ENCODE measurements at regions not wholly inside any gene's neighbourhood (a gene's known extent, or its start where the extent isn't known, plus 50 kb on each side); places are given as distances from the start of the nearest gene placed in this dataset.
A peak's percentile ranks its signal among the peaks of the same experiment; 100 is the strongest.

DNA sequence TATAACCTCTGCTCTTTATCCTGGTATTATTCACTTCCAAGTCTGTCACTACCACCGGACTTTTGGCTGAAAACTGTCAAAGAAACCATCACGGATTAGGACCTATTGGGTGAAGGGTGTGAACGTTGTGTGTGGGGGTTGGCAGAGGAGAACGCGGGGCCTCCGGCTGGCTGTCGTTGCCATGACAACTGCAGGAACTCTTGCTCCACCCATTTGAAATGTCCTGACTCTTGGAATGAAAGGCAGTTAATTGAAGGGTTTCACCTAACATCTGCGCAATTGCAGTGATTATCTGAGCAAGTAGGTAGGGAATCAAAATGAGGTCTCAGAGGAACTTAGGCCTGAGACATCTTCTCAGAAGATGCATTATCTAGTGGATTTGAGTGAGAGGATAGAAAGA is 60.9 kb upstream of the CLMP start:
- no peak for TF ChIP-seq CTCF (IDR thresholded peaks at IDR 0.05; ENCODE audit: poor library complexity, severe bottlenecking)
- TF ChIP-seq TAF1 (IDR thresholded peaks at IDR 0.05; ENCODE audit: low read depth), result no peak
- TF ChIP-seq EZH2 (IDR thresholded peaks at IDR 0.05; ENCODE audit: borderline replicate concordance, insufficient read depth, low read length, poor library complexity, severe bottlenecking), result no peak
- TF ChIP-seq POLR2AphosphoS5 (IDR thresholded peaks at IDR 0.05), result peak; percentile 72
- peak; percentile 35 for TF ChIP-seq EP300 (conservative IDR thresholded peaks at IDR 0.05; ENCODE audit: poor library complexity, severe bottlenecking)
- TF ChIP-seq RAD21 (conservative IDR thresholded peaks at IDR 0.05), result no peak
- no peak for TF ChIP-seq SMC3 (conservative IDR thresholded peaks at IDR 0.05; ENCODE audit: poor library complexity)
- no peak for TF ChIP-seq REST (IDR thresholded peaks at IDR 0.05; ENCODE audit: borderline replicate concordance)
- no peak for TF ChIP-seq MXI1 (conservative IDR thresholded peaks at IDR 0.05; ENCODE audit: poor library complexity, severe bottlenecking)
